SU-DHL-6 (cell line): ENCODE measurements at regions not wholly inside any gene's neighbourhood (a gene's known extent, or its start where the extent isn't known, plus 50 kb on each side); places are given as distances from the start of the nearest gene placed in this dataset.

Experiments
- H2AFZ ChIP-seq: fragments of 200-600 bp; sonication (generic); 2 replicates; pipeline ENCODE4 v1.6.1; 2014; ENCODE audit warnings: low read depth, mild to moderate bottlenecking, moderate library complexity, mixed read lengths, antibody characterized with exemption, low read length; ENCODE audit not compliant: severe bottlenecking
- H3F3A ChIP-seq: fragments of 200-600 bp; shearing (Covaris generic); 2 replicates; pipeline ENCODE4 v1.6.0; 2016; ENCODE audit warnings: antibody characterized with exemption, mild to moderate bottlenecking; ENCODE audit not compliant: insufficient read depth
- H3K27ac ChIP-seq: fragments of 200-600 bp; sonication (generic); 2 replicates; pipeline ENCODE4 v1.5.1; 2016; ENCODE audit warnings: low read depth, mild to moderate bottlenecking, low read length, moderate library complexity, mixed read lengths
- H3K27me3 ChIP-seq: fragments of 200-600 bp; sonication (generic), shearing (Covaris generic); 2 replicates; pipeline ENCODE4 v1.6.0; 2014; ENCODE audit warnings: mild to moderate bottlenecking, low read length
- H3K36me3 ChIP-seq: fragments of 200-600 bp; sonication (generic); 2 replicates; pipeline ENCODE4 v1.6.1; 2014; ENCODE audit warnings: mild to moderate bottlenecking, low read length, mixed read lengths
- H3K4me2 ChIP-seq: fragments of 300-600, 200-600 bp; shearing (Covaris generic), sonication (generic); 2 replicates; pipeline ENCODE4 v1.6.0; 2014; ENCODE audit warnings: low read length, low read depth, mild to moderate bottlenecking; ENCODE audit not compliant: poor library complexity, severe bottlenecking
- H3K4me3 ChIP-seq: fragments of 200-600 bp; sonication (generic); 2 replicates; pipeline ENCODE4 v1.5.1; 2014; ENCODE audit warnings: antibody characterized with exemption, low read length, mild to moderate bottlenecking, mixed read lengths; ENCODE audit not compliant: insufficient read depth, poor library complexity, severe bottlenecking
- H3K79me2 ChIP-seq: fragments of 200-600 bp; sonication (generic); 2 replicates; pipeline ENCODE4 v1.6.1; 2014; ENCODE audit warnings: mild to moderate bottlenecking, low read length, moderate library complexity; ENCODE audit not compliant: insufficient read depth
- H3K9ac ChIP-seq: fragments of 200-600 bp; sonication (generic); 2 replicates; pipeline ENCODE4 v1.7.0; 2014; ENCODE audit warnings: mild to moderate bottlenecking, low read length
- H3K9me2 ChIP-seq: fragments of 200-600 bp; sonication (generic); replicated peaks from 2 replicates; pipeline ENCODE4 v1.6.1; 2014; ENCODE audit warnings: low read length; ENCODE audit not compliant: insufficient read depth
- H3K9me3 ChIP-seq: fragments of 200-600 bp; sonication (generic); 2 replicates; pipeline ENCODE4 v1.6.1; 2014; ENCODE audit warnings: low read length, mixed read lengths; ENCODE audit not compliant: insufficient read depth
- H4K20me1 ChIP-seq: fragments of 200-600 bp; sonication (generic); 2 replicates; pipeline ENCODE4 v1.6.1; 2014; ENCODE audit warnings: low read depth, mild to moderate bottlenecking, antibody characterized with exemption, low read length, moderate library complexity, mixed read lengths
- CTCF ChIP-seq: fragments of 200-600 bp; sonication (generic); IDR thresholded peaks from one replicate; pipeline ENCODE4 v1.5.1; 2017; ENCODE audit warnings: antibody characterized with exemption, mild to moderate bottlenecking, low read length, moderate library complexity; ENCODE audit not compliant: insufficient read depth, poor library complexity, severe bottlenecking
- EZH2phosphoT487 ChIP-seq: fragments of 200-600 bp; sonication (generic), shearing (Covaris generic); conservative IDR thresholded peaks from 2 replicates; pipeline ENCODE4 v1.6.1; 2018; ENCODE audit warnings: mild to moderate bottlenecking, antibody characterized with exemption, low read length, moderate library complexity, mixed read lengths

- no peak overlapping the region for H3K4me3 ChIP-seq
- no peaks in the 10 kb centered on the region for H3F3A ChIP-seq
- no peaks in the 10 kb centered on the region for H3K27me3 ChIP-seq
- no peaks in the 10 kb centered on the region for H3K79me2 ChIP-seq
- no peak overlapping the region for H3K27ac ChIP-seq
- H3K4me2 ChIP-seq, result no peak overlapping the region
- H3K36me3 ChIP-seq, result no peaks in the 10 kb centered on the region
- no peaks in the 10 kb centered on the region for H4K20me1 ChIP-seq
- H3K9me3 ChIP-seq, result no peaks in the 10 kb centered on the region
- no peak overlapping the region for H3K9ac ChIP-seq
- H2AFZ ChIP-seq, result no peak overlapping the region
- TF ChIP-seq EZH2phosphoT487, result no peak
- TF ChIP-seq CTCF, result no peak
- no peaks in the 10 kb centered on the region for H3K9me2 ChIP-seq
These were observed 380.7 kb downstream of the INSC start for GRCh38 chr11:15495462-15495861.

GRCh38 chr11:15497366-15497765 is 382.6 kb downstream of the INSC start:
- no peak overlapping the region for H3K9ac ChIP-seq
- no peaks in the 10 kb centered on the region for H3K36me3 ChIP-seq
- no peaks in the 10 kb centered on the region for H3K9me2 ChIP-seq
- H3K27ac ChIP-seq, result no peak overlapping the region
- no peak overlapping the region for H2AFZ ChIP-seq
- no peaks in the 10 kb centered on the region for H3K27me3 ChIP-seq
- no peak for TF ChIP-seq CTCF
- TF ChIP-seq EZH2phosphoT487, result no peak
- H3K4me3 ChIP-seq, result no peak overlapping the region
- H3K79me2 ChIP-seq, result no peaks in the 10 kb centered on the region
- H3F3A ChIP-seq, result no peaks in the 10 kb centered on the region
- H3K4me2 ChIP-seq, result no peak overlapping the region
- H3K9me3 ChIP-seq, result no peaks in the 10 kb centered on the region
- H4K20me1 ChIP-seq, result no peaks in the 10 kb centered on the region

GRCh38 chr11:15499674-15500073 is 385.0 kb downstream of the INSC start:
- H3K9ac ChIP-seq, result no peak overlapping the region
- H3K27ac ChIP-seq, result no peak overlapping the region
- TF ChIP-seq EZH2phosphoT487, result no peak
- TF ChIP-seq CTCF, result no peak
- H3K9me3 ChIP-seq, result no peaks in the 10 kb centered on the region
- no peak overlapping the region for H3K4me2 ChIP-seq
- H2AFZ ChIP-seq, result no peak overlapping the region
- H3K36me3 ChIP-seq, result no peaks in the 10 kb centered on the region
- no peaks in the 10 kb centered on the region for H4K20me1 ChIP-seq
- no peaks in the 10 kb centered on the region for H3K9me2 ChIP-seq
- H3K79me2 ChIP-seq, result no peaks in the 10 kb centered on the region
- H3F3A ChIP-seq, result no peaks in the 10 kb centered on the region
- no peaks in the 10 kb centered on the region for H3K27me3 ChIP-seq
- H3K4me3 ChIP-seq, result no peak overlapping the region
